Transverse colon (tissue), 4 donors: ENCODE measurements at regions not wholly inside any gene's neighbourhood (a gene's known extent, or its start where the extent isn't known, plus 50 kb on each side); places are given as distances from the start of the nearest gene placed in this dataset.

Source experiments
- DNase-seq: peaks from one replicate; pipeline ENCODE4 v3.0.0-alpha.2; 2019
- H3K27ac ChIP-seq, 4 donors: fragments of 200-600 bp; sonication (generic); 2 replicates each; pipeline ENCODE4 v1.5.1; 2016 to 2018; ENCODE audit warnings: inconsistent platforms in 4 of 4
- H3K27me3 ChIP-seq: fragments of 200-600 bp; sonication (generic); 2 replicates; pipeline ENCODE4 v1.5.1; 2017; ENCODE audit warnings: inconsistent platforms
- H3K36me3 ChIP-seq, 4 donors: fragments of 200-600 bp; sonication (generic); 2 replicates each; pipeline ENCODE4 v1.5.1; 2017 to 2019; ENCODE audit warnings: inconsistent platforms in 4 of 4
- H3K4me1 ChIP-seq, 4 donors: fragments of 200-600 bp; sonication (generic); 2 replicates each; pipeline ENCODE4 v1.5.1; 2017 to 2020; ENCODE audit warnings: inconsistent platforms in 4 of 4
- H3K4me3 ChIP-seq, 4 donors: fragments of 200-600 bp; sonication (generic); 1 replicate in 1 of 4; 2 replicates in 3 of 4; pipeline versions ENCODE4 v1.5.1 to v1.6.1; 2017 to 2019; ENCODE audit warnings: inconsistent platforms in 4 of 4
- H3K9me3 ChIP-seq, 2 donors: fragments of 200-600 bp; sonication (generic); 2 replicates each; pipeline ENCODE4 v1.5.1; 2017 to 2019; ENCODE audit warnings: inconsistent platforms in 2 of 2
- EP300 ChIP-seq: sonication (generic); formaldehyde crosslinking; IDR thresholded peaks from one replicate; pipeline ENCODE4 v1.6.1; 2017; ENCODE audit warnings: antibody characterized with exemption, low read depth
- POLR2A ChIP-seq: fragments of 450-650 bp; IDR thresholded peaks from one replicate; pipeline ENCODE4 v1.6.1; 2016; ENCODE audit warnings: antibody characterized with exemption, mild to moderate bottlenecking, moderate library complexity
- POLR2AphosphoS5 ChIP-seq, 3 donors: sonication (generic); formaldehyde crosslinking; IDR thresholded peaks; one replicate each; pipeline ENCODE4 v1.6.1; 2016; ENCODE audit warnings: antibody characterized with exemption in 3 of 3
- WGBS, 2 donors: methylation state at CpG; one replicate each; pipeline ENCODE4 v1.1.5; 2018; ENCODE audit warnings: low coverage in 1 of 2; 5-methylcytosine and 5-hydroxymethylcytosine counted together
- in situ Hi-C, 4 donors: fragments of 200-750 bp; cut with MboI; loops; one replicate each; pipeline versions ENCODE4 v1.15.0 to v1.15.1; 2017; ENCODE audit warnings: low sequenced_read_pairs in 3 of 4, low pct_ligation_motif_present in 1 of 4, low pct_unique_long_range_greater_than_20kb in 1 of 4
- intact Hi-C: fragments of 100-400 bp; cut with DNase I; formaldehyde crosslinking; loops from one replicate; pipeline ENCODE4 v1.15.1; 2023; ENCODE audit warnings: low total_unique reads
- TF ChIP-seq, protein P1 (sequence below), 5 experiments: fragments of 200-600 bp in 3 of 5; fragments of 450-650 bp in 2 of 5; sonication (generic) in 3 of 5; IDR thresholded peaks; 1 replicate in 2 of 5; 2 replicates in 3 of 5; pipeline ENCODE4 v1.5.1; 2016 to 2017; ENCODE audit warnings: antibody characterized with exemption in 5 of 5, inconsistent platforms in 3 of 5, mild to moderate bottlenecking in 2 of 5, moderate library complexity in 1 of 5

DNA sequence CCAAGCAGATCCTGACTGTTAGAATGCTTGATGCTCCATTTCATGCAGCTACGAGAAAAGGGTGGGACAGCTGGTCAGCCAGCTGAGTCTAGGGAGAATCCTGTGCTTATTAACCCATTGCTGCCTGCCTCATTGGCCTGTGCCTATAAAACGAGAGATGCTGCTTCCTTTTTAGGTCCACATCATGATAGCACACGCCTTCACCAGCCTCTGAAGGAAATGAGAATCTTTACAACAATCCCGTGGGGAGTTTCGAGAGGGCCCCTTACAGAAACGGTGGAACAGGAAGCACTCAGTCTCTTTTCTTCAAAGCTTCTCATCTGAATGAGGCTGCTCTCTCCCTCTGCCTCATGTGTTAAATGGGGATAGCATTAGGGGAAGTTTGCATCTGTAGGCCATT, 147.3 kb upstream of the RFLNA start:
- H3K4me3 ChIP-seq, result no peak overlapping the region

DNA sequence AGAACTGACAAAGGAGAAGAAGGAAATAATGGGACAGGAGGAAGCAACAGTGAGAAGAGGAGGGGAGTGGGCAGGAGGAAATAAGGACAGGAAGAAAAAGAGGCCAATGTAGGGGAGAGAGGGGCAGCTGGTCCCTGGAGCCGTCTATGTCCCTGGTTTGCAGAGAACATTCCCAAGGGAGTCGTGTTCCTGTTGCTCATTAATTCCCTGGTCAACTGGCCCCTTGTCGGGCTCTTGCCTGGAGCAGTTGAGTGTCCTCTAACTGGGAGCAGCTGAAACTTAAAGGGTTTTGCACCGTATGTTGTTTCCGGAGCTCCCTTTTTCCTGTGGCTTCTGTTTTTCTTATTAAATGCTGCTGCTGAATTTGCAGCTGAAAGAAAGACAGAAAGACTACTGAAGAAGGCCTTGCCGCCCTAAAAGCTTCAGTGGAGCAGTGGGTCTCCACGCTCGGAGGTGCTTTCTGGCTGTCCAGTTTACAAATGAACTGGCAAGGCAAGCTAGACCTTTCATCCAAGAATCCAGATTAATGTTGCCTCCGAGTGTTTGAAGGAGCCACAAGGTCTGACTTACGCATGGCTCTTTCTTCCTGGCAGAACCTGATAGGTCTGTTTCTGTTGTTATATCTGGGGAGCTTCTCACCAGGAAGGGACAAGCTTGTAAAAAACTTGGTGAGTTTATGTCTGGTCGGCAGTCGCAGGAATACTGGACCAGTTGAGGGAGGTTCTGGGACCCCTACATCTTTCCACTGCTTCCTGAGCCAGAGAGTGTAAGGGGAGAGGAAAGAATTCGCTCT, 146.2 kb upstream of the RFLNA start:
- H3K36me3 ChIP-seq, result no peaks in the 10 kb centered on the region
- no peaks in the 10 kb centered on the region for H3K4me1 ChIP-seq
- no peak overlapping the region for H3K27ac ChIP-seq
- no peaks in the 10 kb centered on the region for H3K9me3 ChIP-seq
- TF ChIP-seq EP300 (no peak), POLR2A (no peak), POLR2AphosphoS5 (IDR thresholded peaks at IDR 0.05) (peak in 1 of 3 donors; percentile 9)
- TF ChIP-seq, protein P1, sequence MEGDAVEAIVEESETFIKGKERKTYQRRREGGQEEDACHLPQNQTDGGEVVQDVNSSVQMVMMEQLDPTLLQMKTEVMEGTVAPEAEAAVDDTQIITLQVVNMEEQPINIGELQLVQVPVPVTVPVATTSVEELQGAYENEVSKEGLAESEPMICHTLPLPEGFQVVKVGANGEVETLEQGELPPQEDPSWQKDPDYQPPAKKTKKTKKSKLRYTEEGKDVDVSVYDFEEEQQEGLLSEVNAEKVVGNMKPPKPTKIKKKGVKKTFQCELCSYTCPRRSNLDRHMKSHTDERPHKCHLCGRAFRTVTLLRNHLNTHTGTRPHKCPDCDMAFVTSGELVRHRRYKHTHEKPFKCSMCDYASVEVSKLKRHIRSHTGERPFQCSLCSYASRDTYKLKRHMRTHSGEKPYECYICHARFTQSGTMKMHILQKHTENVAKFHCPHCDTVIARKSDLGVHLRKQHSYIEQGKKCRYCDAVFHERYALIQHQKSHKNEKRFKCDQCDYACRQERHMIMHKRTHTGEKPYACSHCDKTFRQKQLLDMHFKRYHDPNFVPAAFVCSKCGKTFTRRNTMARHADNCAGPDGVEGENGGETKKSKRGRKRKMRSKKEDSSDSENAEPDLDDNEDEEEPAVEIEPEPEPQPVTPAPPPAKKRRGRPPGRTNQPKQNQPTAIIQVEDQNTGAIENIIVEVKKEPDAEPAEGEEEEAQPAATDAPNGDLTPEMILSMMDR (IDR thresholded peaks at IDR 0.05), result no peak
- 81 to 88% methylated on average over 9 to 13 of the region's 13 CpGs for WGBS, 2 donors
- no peaks in the 10 kb centered on the region for H3K27me3 ChIP-seq
- DNase-seq, result no peak
- no peak overlapping the region for H3K4me3 ChIP-seq
- in situ Hi-C loops (no loop called here), intact Hi-C loops (no loop called here)

More for the DNA sequence above, 147.3 kb upstream of the RFLNA start:
- Histone ChIP-seq H3K27ac (no peak overlapping the region), H3K36me3 (no peaks in the 10 kb centered on the region), H3K27me3 (no peaks in the 10 kb centered on the region), H3K9me3 (no peaks in the 10 kb centered on the region), H3K4me1 (no peaks in the 10 kb centered on the region)
- no peak for DNase-seq
- in situ Hi-C loops, result no loop called here
- no peak for TF ChIP-seq POLR2A
- TF ChIP-seq EP300, result no peak
- no peak for TF ChIP-seq POLR2AphosphoS5 (IDR thresholded peaks at IDR 0.05)
- TF ChIP-seq, protein P1 (IDR thresholded peaks at IDR 0.05), result no peak
- intact Hi-C loops, result no loop called here
- 50 to 59% methylated on average over 1 to 6 of the region's 6 CpGs for WGBS, 2 donors

GRCh38 chr12:124149287-124149686, 145.6 kb upstream of the RFLNA start:
- intact Hi-C loops (no loop called here), in situ Hi-C loops (no loop called here)
- Histone ChIP-seq H3K9me3 (no peaks in the 10 kb centered on the region), H3K36me3 (no peaks in the 10 kb centered on the region), H3K4me3 (no peak overlapping the region), H3K27me3 (no peaks in the 10 kb centered on the region), H3K4me1 (no peaks in the 10 kb centered on the region), H3K27ac (no peak overlapping the region)
- DNase-seq, result no peak
- 82% methylated on average over 7 of the region's 7 CpGs; no CpG with 5 or more reads in 1 of the 2 donors for WGBS, 2 donors
- TF ChIP-seq EP300, result no peak
- TF ChIP-seq, protein P1 (IDR thresholded peaks at IDR 0.05), result no peak
- TF ChIP-seq POLR2A, result no peak
- no peak for TF ChIP-seq POLR2AphosphoS5 (IDR thresholded peaks at IDR 0.05)

GRCh38 chr12:124150168-124150567, 144.7 kb upstream of the RFLNA start:
- intact Hi-C loops, result no loop called here
- Histone ChIP-seq H3K27ac (no peak overlapping the region), H3K27me3 (no peaks in the 10 kb centered on the region), H3K4me1 (no peaks in the 10 kb centered on the region), H3K9me3 (no peaks in the 10 kb centered on the region), H3K36me3 (no peaks in the 10 kb centered on the region), H3K4me3 (no peak overlapping the region)
- in situ Hi-C loops, result no loop called here
- TF ChIP-seq EP300, result no peak
- no peak for TF ChIP-seq POLR2A
- TF ChIP-seq, protein P1 (IDR thresholded peaks at IDR 0.05), result no peak
- TF ChIP-seq POLR2AphosphoS5 (IDR thresholded peaks at IDR 0.05), result no peak
- WGBS, 2 donors, result 80 to 83% methylated on average over 5 of the region's 5 CpGs
- DNase-seq, result no peak
